ENCODE measurements at regions not wholly inside any gene's neighbourhood (a gene's known extent, or its start where the extent isn't known, plus 50 kb on each side); places are given as distances from the start of the nearest gene placed in this dataset.
A peak's percentile ranks its signal among the peaks of the same experiment; 100 is the strongest.

DNA sequence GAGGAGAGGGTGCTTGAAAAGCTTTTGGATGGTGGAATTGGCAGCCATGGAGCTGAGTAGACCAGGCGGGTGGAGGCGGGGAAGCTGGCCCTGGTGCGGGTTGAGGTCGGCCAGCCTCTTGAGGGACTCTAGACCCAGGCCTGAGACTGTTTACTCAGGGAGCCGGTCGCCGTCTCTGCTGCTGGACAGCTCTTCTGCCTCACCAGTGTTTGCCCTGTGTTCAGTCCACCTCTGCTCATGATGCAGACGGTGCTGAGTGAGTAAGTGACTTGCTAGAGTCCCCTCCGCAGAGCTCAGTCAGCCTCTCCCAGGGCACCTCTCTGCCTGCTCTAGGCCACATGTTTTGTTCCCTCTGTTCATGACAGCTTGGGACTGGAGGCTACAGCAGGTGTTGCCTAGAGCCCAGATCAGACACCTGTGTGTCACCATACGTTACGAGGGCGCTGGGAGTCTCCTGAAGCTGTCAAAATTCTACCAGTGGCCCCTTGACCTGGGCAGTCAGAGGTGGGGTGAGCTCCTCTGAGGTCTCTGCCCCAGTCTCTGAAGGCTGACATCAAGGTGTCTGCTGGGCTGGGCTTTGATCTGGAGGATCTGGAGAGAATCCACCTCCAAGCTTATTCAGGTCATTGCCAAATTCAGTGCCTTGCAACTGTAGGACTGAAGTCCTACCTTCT lies 73.5 kb upstream of the WNT4 start:
- Histone ChIP-seq H3K79me2 (ENCODE audit: insufficient read depth, low read length) (no peaks in the 10 kb centered on the region), H3K36me3 (replicated peaks in 1 of 2; ENCODE audit: control insufficient read depth in 1 of 2, insufficient read depth in 2 of 2, low read length in 2 of 2) (no peaks in the 10 kb centered on the region), H3K4me1 (ENCODE audit: insufficient read depth, low read length) (no peaks in the 10 kb centered on the region), H3K9ac (ENCODE audit: insufficient read depth, low read depth, low read length) (no peak overlapping the region), H3K9me3 (ENCODE audit: low read length) (no peaks in the 10 kb centered on the region), H3K4me2 (ENCODE audit: low read depth, low read length) (no peak overlapping the region), H3K27me3 (ENCODE audit: control insufficient read depth in 1 of 2, insufficient read depth in 2 of 2, low read length in 2 of 2) (peaks cover 4 to 65% of the 10 kb centered on the region in 2 experiments), H3K4me3 (replicated peaks in 1 of 3; ENCODE audit: insufficient read depth in 1 of 3, low read depth in 2 of 3, low read length in 3 of 3) (no peak overlapping the region), H2AFZ (ENCODE audit: low read length) (no peak overlapping the region), H4K20me1 (ENCODE audit: insufficient read depth, low read length) (no peaks in the 10 kb centered on the region), H3K27ac (ENCODE audit: extremely low read length, insufficient read depth, low read length) (no peak overlapping the region)
- WGBS (ENCODE audit: low lambda C conversion rate): 81% methylated on average over 3 of the region's 12 CpGs
- in situ Hi-C loops (cut with HindIII; ENCODE audit: extremely low pct_ligation_motif_present, low pct_unique_long_range_greater_than_20kb) (loop anchor here (5.0 kb wide), 1 partner anchor 201 kb away; no protein-coding TSS in a partner anchor), intact Hi-C loops (cut with micrococcal nuclease; ENCODE audit: unreplicated experiment) (loop anchor here (10.0 kb wide), 1 partner anchor 198 kb away; no protein-coding TSS in a partner anchor)
- ChIA-PET POLR2A (no interaction called here), CTCF (ENCODE audit: low intra/inter-chr PET ratio, low total read pairs) (no interaction called here)
- no peak for TF ChIP-seq ZNF329 (CRISPR knock-in tag; IDR thresholded peaks at IDR 0.05; ENCODE audit: low read depth)
- TF ChIP-seq ZNF383 (CRISPR knock-in tag; IDR thresholded peaks at IDR 0.05; ENCODE audit: borderline replicate concordance): no peak
- TF ChIP-seq RAD51 (IDR thresholded peaks at IDR 0.05; ENCODE audit: borderline replicate concordance): no peak
- TF ChIP-seq GABPA (IDR thresholded peaks at IDR 0.05; ENCODE audit: low read depth, low read length): no peak
- TF ChIP-seq GABPA (CRISPR knock-in tag; IDR thresholded peaks at IDR 0.05; ENCODE audit: low read depth): no peak
- TF ChIP-seq, protein P1, sequence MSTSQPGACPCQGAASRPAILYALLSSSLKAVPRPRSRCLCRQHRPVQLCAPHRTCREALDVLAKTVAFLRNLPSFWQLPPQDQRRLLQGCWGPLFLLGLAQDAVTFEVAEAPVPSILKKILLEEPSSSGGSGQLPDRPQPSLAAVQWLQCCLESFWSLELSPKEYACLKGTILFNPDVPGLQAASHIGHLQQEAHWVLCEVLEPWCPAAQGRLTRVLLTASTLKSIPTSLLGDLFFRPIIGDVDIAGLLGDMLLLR (CRISPR knock-in tag; IDR thresholded peaks at IDR 0.05): no peak
- TF ChIP-seq, protein P2, sequence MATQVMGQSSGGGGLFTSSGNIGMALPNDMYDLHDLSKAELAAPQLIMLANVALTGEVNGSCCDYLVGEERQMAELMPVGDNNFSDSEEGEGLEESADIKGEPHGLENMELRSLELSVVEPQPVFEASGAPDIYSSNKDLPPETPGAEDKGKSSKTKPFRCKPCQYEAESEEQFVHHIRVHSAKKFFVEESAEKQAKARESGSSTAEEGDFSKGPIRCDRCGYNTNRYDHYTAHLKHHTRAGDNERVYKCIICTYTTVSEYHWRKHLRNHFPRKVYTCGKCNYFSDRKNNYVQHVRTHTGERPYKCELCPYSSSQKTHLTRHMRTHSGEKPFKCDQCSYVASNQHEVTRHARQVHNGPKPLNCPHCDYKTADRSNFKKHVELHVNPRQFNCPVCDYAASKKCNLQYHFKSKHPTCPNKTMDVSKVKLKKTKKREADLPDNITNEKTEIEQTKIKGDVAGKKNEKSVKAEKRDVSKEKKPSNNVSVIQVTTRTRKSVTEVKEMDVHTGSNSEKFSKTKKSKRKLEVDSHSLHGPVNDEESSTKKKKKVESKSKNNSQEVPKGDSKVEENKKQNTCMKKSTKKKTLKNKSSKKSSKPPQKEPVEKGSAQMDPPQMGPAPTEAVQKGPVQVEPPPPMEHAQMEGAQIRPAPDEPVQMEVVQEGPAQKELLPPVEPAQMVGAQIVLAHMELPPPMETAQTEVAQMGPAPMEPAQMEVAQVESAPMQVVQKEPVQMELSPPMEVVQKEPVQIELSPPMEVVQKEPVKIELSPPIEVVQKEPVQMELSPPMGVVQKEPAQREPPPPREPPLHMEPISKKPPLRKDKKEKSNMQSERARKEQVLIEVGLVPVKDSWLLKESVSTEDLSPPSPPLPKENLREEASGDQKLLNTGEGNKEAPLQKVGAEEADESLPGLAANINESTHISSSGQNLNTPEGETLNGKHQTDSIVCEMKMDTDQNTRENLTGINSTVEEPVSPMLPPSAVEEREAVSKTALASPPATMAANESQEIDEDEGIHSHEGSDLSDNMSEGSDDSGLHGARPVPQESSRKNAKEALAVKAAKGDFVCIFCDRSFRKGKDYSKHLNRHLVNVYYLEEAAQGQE (IDR thresholded peaks at IDR 0.05; ENCODE audit: borderline replicate concordance in 1 of 2, low read depth in 1 of 2, low read length in 2 of 2): peak; percentile 23 to 84
- TF ChIP-seq ZNF720 (CRISPR knock-in tag; IDR thresholded peaks at IDR 0.05): no peak
- TF ChIP-seq ISX (CRISPR knock-in tag; conservative IDR thresholded peaks at IDR 0.05): no peak
- BruUV-seq (replicated peaks): no TSS peak
- ATAC-seq (peak; percentile 61), DNase-seq (ENCODE audit: low spot score) (no peak), FAIRE-seq (no peak)

Measured in HepG2 (cell line).